CD4-positive, alpha-beta T cell (primary cell): ENCODE measurements at regions not wholly inside any gene's neighbourhood (a gene's known extent, or its start where the extent isn't known, plus 50 kb on each side); places are given as distances from the start of the nearest gene placed in this dataset.

Source experiments
- ATAC-seq: fragments of 200-7000 bp; cut with Tn5 transposase; one replicate; pipeline ENCODE4 v1.10.0; 2022; ENCODE audit warnings: mild to moderate bottlenecking; ENCODE audit not compliant: poor library complexity
- CTCF ChIA-PET: fragments of 350-600 bp; sonication (Branson Sonifier 250); formaldehyde crosslinking; loops from one replicate; lab custom pipeline; 2021; ENCODE audit warnings: antibody characterized with exemption, inconsistent platforms; lab: Charles Lee
- POLR2A ChIA-PET: fragments of 350-600 bp; sonication (Branson Sonifier 250); formaldehyde crosslinking; loops from one replicate; lab custom pipeline; 2021; ENCODE audit warnings: antibody characterized with exemption, inconsistent platforms; lab: Charles Lee
- DNase-seq, 14 experiments: peaks; one replicate each; pipeline ENCODE4 v3.0.0-alpha.2; 2013 to 2020; ENCODE audit warnings: mixed read lengths in 2 of 14
- H3K27ac ChIP-seq, 2 donors: one replicate each; pipeline versions ENCODE4 v1.5.1 to v1.7.0; 2013; ENCODE audit warnings: low read length in 2 of 2, low read depth in 1 of 2, mild to moderate bottlenecking in 1 of 2
- H3K27me3 ChIP-seq, 2 experiments: 1 replicate in 1 of 2; 2 replicates in 1 of 2; pipeline versions ENCODE4 v1.6.1 to v1.7.0; 2013; ENCODE audit warnings: low read length in 2 of 2, control low read depth in 1 of 2, mild to moderate bottlenecking in 1 of 2, moderate library complexity in 1 of 2; ENCODE audit not compliant: insufficient read depth in 2 of 2, control insufficient read depth in 1 of 2
- H3K36me3 ChIP-seq: one replicate; pipeline ENCODE4 v1.6.1; 2013; ENCODE audit warnings: low read length, control low read depth; ENCODE audit not compliant: insufficient read depth
- H3K4me1 ChIP-seq: one replicate; pipeline ENCODE4 v1.6.1; 2013; ENCODE audit warnings: low read length, control low read depth; ENCODE audit not compliant: insufficient read depth
- H3K4me3 ChIP-seq: one replicate; pipeline ENCODE4 v1.5.1; 2013; ENCODE audit warnings: mild to moderate bottlenecking, low read length, moderate library complexity
- H3K9me3 ChIP-seq, 2 experiments: 1 replicate in 1 of 2; 2 replicates in 1 of 2; pipeline versions ENCODE4 v1.6.1 to v1.7.0; 2013; ENCODE audit warnings: low read length in 2 of 2, mild to moderate bottlenecking in 2 of 2, control low read depth in 1 of 2, moderate library complexity in 1 of 2; ENCODE audit not compliant: control insufficient read depth in 1 of 2, insufficient read depth in 1 of 2
- H3K27ac Mint-ChIP-seq: one replicate; pipeline ENCODE4 v1.8.0; 2020; ENCODE audit warnings: mixed read lengths
- H3K27me3 Mint-ChIP-seq: one replicate; pipeline ENCODE4 v1.8.0; 2021; ENCODE audit warnings: mixed read lengths
- H3K36me3 Mint-ChIP-seq: one replicate; pipeline ENCODE4 v1.8.0; 2021; ENCODE audit warnings: low read depth, mixed read lengths
- H3K4me1 Mint-ChIP-seq: one replicate; pipeline ENCODE4 v1.8.0; 2021; ENCODE audit warnings: low read depth, mixed read lengths
- H3K4me3 Mint-ChIP-seq: one replicate; pipeline ENCODE4 v1.8.0; 2020; ENCODE audit warnings: mild to moderate bottlenecking, mixed read lengths
- H3K9me3 Mint-ChIP-seq: one replicate; pipeline ENCODE4 v1.8.0; 2020; ENCODE audit warnings: mixed read lengths
- CTCF ChIP-seq: fragments of 200-600 bp; IDR thresholded peaks from one replicate; pipeline ENCODE4 v1.8.0; 2022; ENCODE audit warnings: antibody characterized with exemption, mild to moderate bottlenecking
- intact Hi-C, 2 experiments: fragments of 100-400 bp; cut with DNase I in 1 of 2; cut with micrococcal nuclease in 1 of 2; formaldehyde crosslinking; loops; one replicate each; pipeline versions ENCODE4 v1.15.1 to v1.9.0; 2023 to 2025; cut with DNase I, micrococcal nuclease

- no peak overlapping the region for H3K27ac ChIP-seq
- no peaks in the 10 kb centered on the region for H3K4me1 Mint-ChIP-seq
- no peaks in the 10 kb centered on the region for H3K36me3 ChIP-seq
- H3K27me3 ChIP-seq: no peaks in the 10 kb centered on the region
- no peak for TF ChIP-seq CTCF
- H3K9me3 Mint-ChIP-seq: no peaks in the 10 kb centered on the region
- ChIA-PET POLR2A (no interaction called here), CTCF (no interaction called here)
- ATAC-seq: no peak
- no peaks in the 10 kb centered on the region for H3K9me3 ChIP-seq
- intact Hi-C loops: no loop called here
- no peak for DNase-seq
- H3K4me3 ChIP-seq: no peak overlapping the region
- peaks cover 22% of the 10 kb centered on the region for H3K27me3 Mint-ChIP-seq
- no peaks in the 10 kb centered on the region for H3K4me1 ChIP-seq
- no peak overlapping the region for H3K4me3 Mint-ChIP-seq
- no peaks in the 10 kb centered on the region for H3K36me3 Mint-ChIP-seq
- H3K27ac Mint-ChIP-seq: no peak overlapping the region
Observed at GRCh38 chr11:122181372-122181771, 65.4 kb upstream of the BLID start.

DNA sequence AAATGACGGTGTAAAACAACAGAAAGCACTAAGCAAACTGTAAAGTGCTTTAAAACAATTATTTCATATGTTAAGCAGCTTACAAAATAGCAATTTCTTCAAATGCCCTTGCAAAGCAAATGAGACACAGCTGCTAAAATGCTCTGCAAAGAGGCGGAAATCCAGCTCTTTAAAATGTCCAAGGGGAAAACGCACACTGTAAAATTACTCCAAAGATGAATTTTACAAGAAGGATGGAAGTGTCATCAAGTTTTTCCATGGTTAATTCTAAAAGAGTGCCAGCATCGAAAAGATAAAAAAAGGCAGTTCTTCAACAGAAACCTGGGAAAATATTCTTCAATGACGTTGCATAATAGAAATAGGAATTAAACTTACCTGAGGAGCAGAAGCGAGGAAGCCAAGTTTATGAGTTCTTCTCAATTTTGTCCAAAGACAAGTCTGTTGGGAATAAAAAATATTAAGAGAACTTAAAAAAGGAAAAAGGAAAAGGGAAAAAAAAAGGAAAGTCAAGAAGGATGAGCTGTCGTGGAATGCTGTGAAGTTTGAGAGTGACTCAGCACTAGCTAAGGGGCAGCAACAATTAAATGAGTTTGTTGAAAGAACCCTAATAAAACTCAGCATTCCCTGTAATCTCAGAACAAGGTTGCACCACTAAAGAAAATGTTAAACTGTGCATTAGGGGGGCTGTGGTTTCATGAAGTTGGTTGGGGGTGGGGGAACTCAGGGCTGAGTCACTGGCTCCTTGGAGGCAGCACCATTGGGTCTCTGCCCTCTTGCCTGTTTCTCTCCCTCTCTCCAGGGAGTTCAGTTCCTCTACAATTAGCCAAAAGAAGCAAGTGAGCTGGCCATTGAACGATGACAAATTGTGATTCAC lies 64.2 kb upstream of the BLID start:
- Mint-ChIP-seq H3K9me3 (no peaks in the 10 kb centered on the region), H3K27ac (no peak overlapping the region), H3K36me3 (no peaks in the 10 kb centered on the region), H3K4me3 (no peak overlapping the region), H3K27me3 (peaks cover 12% of the 10 kb centered on the region), H3K4me1 (no peaks in the 10 kb centered on the region)
- no peak overlapping the region for H3K4me3 ChIP-seq
- TF ChIP-seq CTCF: no peak
- DNase-seq: no peak
- no peaks in the 10 kb centered on the region for H3K4me1 ChIP-seq
- no peaks in the 10 kb centered on the region for H3K36me3 ChIP-seq
- H3K9me3 ChIP-seq: no peaks in the 10 kb centered on the region
- no peak for ATAC-seq
- ChIA-PET POLR2A (no interaction called here), CTCF (no interaction called here)
- H3K27ac ChIP-seq: no peak overlapping the region
- no peaks in the 10 kb centered on the region for H3K27me3 ChIP-seq
- intact Hi-C loops: no loop called here

- no peak overlapping the region for H3K4me3 ChIP-seq
- ChIA-PET POLR2A (no interaction called here), CTCF (no interaction called here)
- no peak for DNase-seq
- intact Hi-C loops: no loop called here
- H3K27ac ChIP-seq: no peak overlapping the region
- H3K27me3 ChIP-seq: no peaks in the 10 kb centered on the region
- Mint-ChIP-seq H3K4me1 (no peaks in the 10 kb centered on the region), H3K9me3 (no peaks in the 10 kb centered on the region), H3K36me3 (no peaks in the 10 kb centered on the region), H3K4me3 (no peak overlapping the region), H3K27me3 (peaks cover 2% of the 10 kb centered on the region), H3K27ac (no peak overlapping the region)
- H3K36me3 ChIP-seq: no peaks in the 10 kb centered on the region
- H3K4me1 ChIP-seq: no peaks in the 10 kb centered on the region
- H3K9me3 ChIP-seq: no peaks in the 10 kb centered on the region
- no peak for ATAC-seq
- TF ChIP-seq CTCF: no peak
Observed at GRCh38 chr11:122178795-122179194, 62.8 kb upstream of the BLID start.
